GM12891 (cell line): ENCODE measurements at regions not wholly inside any gene's neighbourhood (a gene's known extent, or its start where the extent isn't known, plus 50 kb on each side); places are given as distances from the start of the nearest gene placed in this dataset.

Experiments used
- DNase-seq: peaks from one replicate; pipeline ENCODE4 v3.0.0; 2011; ENCODE audit warnings: low spot score; ENCODE audit not compliant: insufficient read length
- FAIRE-seq: peaks from 2 replicates; lab custom pipeline; 2011; peaks lifted over from hg19 to GRCh38; lab: Jason Lieb, UNC
- PAX5 ChIP-seq: IDR thresholded peaks from 2 replicates; pipeline ENCODE4 v1.6.1; 2011; ENCODE audit warnings: low read length, moderate library complexity, mild to moderate bottlenecking; ENCODE audit not compliant: insufficient read depth, severe bottlenecking
- POLR2A ChIP-seq: IDR thresholded peaks from 2 replicates; pipeline ENCODE4 v1.6.1; 2011; ENCODE audit warnings: low read depth, low read length, control low read depth
- POLR2AphosphoS5 ChIP-seq: IDR thresholded peaks from 2 replicates; pipeline ENCODE4 v1.6.1; 2011; ENCODE audit warnings: low read depth, low read length, control low read depth
- POU2F2 ChIP-seq: IDR thresholded peaks from 2 replicates; pipeline ENCODE4 v1.6.1; 2011; ENCODE audit warnings: low read depth, mild to moderate bottlenecking, control low read depth, low read length, moderate library complexity
- SPI1 ChIP-seq: IDR thresholded peaks from 2 replicates; pipeline ENCODE4 v1.6.1; 2011; ENCODE audit warnings: low read depth, low read length, control low read depth
- TAF1 ChIP-seq: IDR thresholded peaks from 2 replicates; pipeline ENCODE4 v1.6.1; 2011; ENCODE audit warnings: low read depth, low read length, control low read depth

GRCh38 chr3:18951333-18951732, 197.0 kb upstream of the KCNH8 start:
- FAIRE-seq (no peak), DNase-seq (no peak)

GRCh38 chr3:18946524-18946923, 201.8 kb upstream of the KCNH8 start:
- FAIRE-seq (no peak), DNase-seq (no peak)
- TF ChIP-seq POLR2AphosphoS5 = no peak
- no peak for TF ChIP-seq POLR2A
- no peak for TF ChIP-seq PAX5
- TF ChIP-seq SPI1 = no peak
- TF ChIP-seq TAF1 = no peak

More at GRCh38 chr3:18951333-18951732, 197.0 kb upstream of the KCNH8 start:
- TF ChIP-seq POLR2AphosphoS5 (no peak), POU2F2 (no peak), POLR2A (no peak), PAX5 (no peak), SPI1 (no peak), TAF1 (no peak)

- DNase-seq = peak; percentile 9
- TF ChIP-seq POLR2A (no peak), POLR2AphosphoS5 (no peak)
- no peak for FAIRE-seq
These were observed 210.7 kb upstream of the KCNH8 start for GRCh38 chr3:18937574-18937973.

GRCh38 chr3:18919158-18919557, 229.2 kb upstream of the KCNH8 start:
- no peak for TF ChIP-seq POLR2AphosphoS5
- TF ChIP-seq TAF1 = no peak
- no peak for TF ChIP-seq PAX5
- no peak for TF ChIP-seq POLR2A
- no peak for TF ChIP-seq POU2F2
- no peak for TF ChIP-seq SPI1
- no peak for FAIRE-seq
- DNase-seq = no peak

GRCh38 chr3:18917923-18918322, 230.4 kb upstream of the KCNH8 start:
- FAIRE-seq = no peak

GRCh38 chr3:18902081-18902793, 246.1 kb upstream of the KCNH8 start:
- no peak for DNase-seq
- no peak for FAIRE-seq
- TF ChIP-seq POU2F2 (no peak), PAX5 (no peak), TAF1 (no peak), SPI1 (no peak), POLR2AphosphoS5 (no peak), POLR2A (no peak)

More at GRCh38 chr3:18917923-18918322, 230.4 kb upstream of the KCNH8 start:
- DNase-seq = no peak
- TF ChIP-seq POU2F2 (no peak), POLR2A (no peak), PAX5 (no peak), TAF1 (no peak), SPI1 (no peak), POLR2AphosphoS5 (no peak)

- DNase-seq (no peak), FAIRE-seq (no peak)
- TF ChIP-seq TAF1 (no peak), POU2F2 (no peak), POLR2AphosphoS5 (no peak), POLR2A (no peak), SPI1 (no peak), PAX5 (no peak)
These were observed 246.7 kb upstream of the KCNH8 start for GRCh38 chr3:18901571-18901970.

- FAIRE-seq (no peak), DNase-seq (no peak)
- no peak for TF ChIP-seq SPI1
- TF ChIP-seq POLR2AphosphoS5 = no peak
- TF ChIP-seq POU2F2 = no peak
- no peak for TF ChIP-seq POLR2A
- no peak for TF ChIP-seq TAF1
- TF ChIP-seq PAX5 = no peak
These were observed 247.3 kb upstream of the KCNH8 start for GRCh38 chr3:18900994-18901393.

- TF ChIP-seq SPI1 = no peak
- no peak for TF ChIP-seq PAX5
- TF ChIP-seq POLR2AphosphoS5 = no peak
- no peak for TF ChIP-seq POLR2A
- no peak for TF ChIP-seq POU2F2
- TF ChIP-seq TAF1 = no peak
- FAIRE-seq (no peak), DNase-seq (no peak)
These were observed 249.4 kb upstream of the KCNH8 start for GRCh38 chr3:18898911-18899310.

GRCh38 chr3:18892756-18893155, 255.6 kb upstream of the KCNH8 start:
- no peak for FAIRE-seq
- no peak for TF ChIP-seq PAX5
- TF ChIP-seq POLR2AphosphoS5 = no peak
- TF ChIP-seq SPI1 = no peak
- no peak for TF ChIP-seq POU2F2
- TF ChIP-seq TAF1 = no peak
- no peak for TF ChIP-seq POLR2A
- DNase-seq = no peak

- FAIRE-seq = no peak
- TF ChIP-seq POLR2AphosphoS5 (no peak), TAF1 (no peak), PAX5 (no peak), SPI1 (no peak), POU2F2 (no peak), POLR2A (no peak)
These were observed 256.3 kb upstream of the KCNH8 start for GRCh38 chr3:18892047-18892446.

More at GRCh38 chr3:18892047-18892446, 256.3 kb upstream of the KCNH8 start:
- no peak for DNase-seq
